HL-60 (cell line): ENCODE measurements at regions not wholly inside any gene's neighbourhood (a gene's known extent, or its start where the extent isn't known, plus 50 kb on each side); places are given as distances from the start of the nearest gene placed in this dataset.

ENCODE experiments used
- DNase-seq, 2 experiments: peaks; one replicate each; pipeline ENCODE4 v3.0.0-alpha.2; 2010 to 2020; ENCODE audit warnings: low read depth in 1 of 2, low spot score in 1 of 2
- H3K27ac ChIP-seq: fragments of 250-450 bp; sonication (Bioruptor Pico); replicated peaks from 2 replicates; pipeline ENCODE4 v1.5.1; 2020; ENCODE audit warnings: mild to moderate bottlenecking, moderate library complexity
- H3K27me3 ChIP-seq: fragments of 250-450 bp; sonication (Bioruptor Pico); 2 replicates; pipeline ENCODE4 v1.5.1; 2021; ENCODE audit warnings: mild to moderate bottlenecking, moderate library complexity; ENCODE audit not compliant: insufficient read depth, poor library complexity, severe bottlenecking
- H3K4me3 ChIP-seq: replicated peaks from 2 replicates; pipeline ENCODE4 v1.5.1; 2011; ENCODE audit warnings: mild to moderate bottlenecking, control low read depth, low read length; ENCODE audit not compliant: insufficient read depth
- CTCF ChIP-seq: IDR thresholded peaks from one replicate; pipeline ENCODE4 v1.5.1; 2011; ENCODE audit warnings: low read length, control low read depth, inconsistent platforms; ENCODE audit not compliant: insufficient read depth
- GABPA ChIP-seq: IDR thresholded peaks from 2 replicates; pipeline ENCODE4 v1.6.1; 2012; ENCODE audit warnings: low read depth
- POLR2AphosphoS5 ChIP-seq: IDR thresholded peaks from 2 replicates; pipeline ENCODE4 v1.6.1; 2012; ENCODE audit warnings: low read depth
- REST ChIP-seq: IDR thresholded peaks from 2 replicates; pipeline ENCODE4 v1.6.1; 2012; ENCODE audit warnings: low read depth; ENCODE audit not compliant: insufficient replicate concordance
- SPI1 ChIP-seq: IDR thresholded peaks from 2 replicates; pipeline ENCODE4 v1.6.1; 2012; ENCODE audit warnings: low read depth, mild to moderate bottlenecking, borderline replicate concordance

DNA sequence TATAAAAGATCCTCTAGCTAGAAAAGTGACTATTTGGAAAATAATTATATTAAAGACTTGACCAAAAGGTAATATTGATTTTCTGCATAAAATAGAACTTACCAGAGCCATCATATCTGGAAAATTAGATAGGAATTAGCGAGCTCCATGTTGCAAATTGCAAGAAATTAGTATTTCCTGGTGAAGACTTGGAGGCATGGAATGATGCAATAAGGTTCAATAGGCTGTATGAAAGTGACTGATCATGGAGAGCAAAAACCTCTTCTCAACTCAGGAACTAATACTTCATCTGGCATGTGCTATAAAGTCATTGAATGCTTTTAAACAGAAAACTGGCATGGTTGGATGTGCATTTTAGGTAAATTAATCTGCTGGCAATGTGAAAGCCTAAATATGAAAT is 66.3 kb upstream of the UFM1 start:
- TF ChIP-seq SPI1 (no peak), GABPA (no peak), CTCF (no peak), REST (no peak), POLR2AphosphoS5 (no peak)
- H3K27ac ChIP-seq: no peak overlapping the region
- no peaks in the 10 kb centered on the region for H3K27me3 ChIP-seq
- no peak overlapping the region for H3K4me3 ChIP-seq
- no peak for DNase-seq

DNA sequence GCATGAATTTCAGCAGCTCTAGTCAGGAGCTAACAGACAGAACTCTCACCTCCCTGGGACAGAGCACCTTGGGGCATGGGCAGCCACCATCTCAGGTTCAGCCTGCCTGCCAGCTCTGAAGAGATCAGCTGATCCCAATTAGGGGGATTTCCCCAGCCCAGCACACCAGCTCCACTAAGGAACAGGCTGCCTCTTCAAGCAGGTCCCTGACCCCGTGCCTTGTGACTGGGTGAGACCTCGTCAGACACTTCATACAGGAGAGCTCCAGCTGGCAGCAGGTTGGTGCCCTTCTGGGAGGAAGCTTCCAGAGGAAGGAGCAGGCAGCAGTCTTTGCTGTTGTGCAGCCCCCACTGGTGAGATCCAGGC is 84.5 kb upstream of the UFM1 start:
- no peak for DNase-seq
- Histone ChIP-seq H3K4me3 (no peak overlapping the region), H3K27ac (no peak overlapping the region), H3K27me3 (no peaks in the 10 kb centered on the region)
- no peak for TF ChIP-seq SPI1
- TF ChIP-seq REST: no peak
- no peak for TF ChIP-seq POLR2AphosphoS5
- TF ChIP-seq CTCF: no peak
- no peak for TF ChIP-seq GABPA

DNA sequence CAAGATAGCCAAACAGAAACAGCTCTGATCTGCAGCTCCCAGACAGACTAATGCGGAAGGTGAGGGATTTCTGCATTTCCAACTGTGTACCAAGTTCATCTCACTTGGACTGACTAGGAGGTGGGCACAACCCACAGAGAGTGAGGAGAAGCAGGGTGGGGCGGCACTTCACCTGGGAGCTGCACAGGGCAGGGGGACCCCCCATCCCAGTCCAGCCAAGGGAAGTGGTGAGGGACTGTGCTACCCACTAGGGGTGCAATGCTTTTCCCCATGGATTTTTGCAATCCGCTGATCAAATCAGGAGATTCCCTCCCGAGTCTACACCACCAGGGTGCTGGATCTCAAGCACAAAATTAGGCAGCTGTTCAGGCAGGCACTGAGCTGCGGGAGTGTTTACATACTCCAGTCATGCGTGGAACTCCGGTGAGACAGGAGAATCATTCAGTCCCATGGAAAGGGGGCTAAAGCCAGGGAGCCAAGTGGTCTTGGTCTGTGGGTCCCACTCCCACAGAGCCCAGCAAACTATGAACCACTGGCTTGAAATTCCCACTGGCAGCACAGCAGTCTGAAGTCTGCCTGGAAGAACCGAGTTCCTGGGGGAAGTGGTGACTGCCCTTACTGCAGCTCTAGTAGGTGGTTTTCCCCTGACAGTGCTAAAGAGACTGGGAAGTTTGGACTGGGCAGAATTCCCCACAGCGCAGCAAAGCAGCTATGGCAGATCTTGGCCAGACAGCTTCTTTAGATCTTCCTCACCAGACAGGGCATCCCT is 85.1 kb upstream of the UFM1 start:
- DNase-seq: no peak
- H3K4me3 ChIP-seq: no peak overlapping the region
- H3K27ac ChIP-seq: no peak overlapping the region
- TF ChIP-seq REST (no peak), CTCF (no peak), GABPA (no peak), POLR2AphosphoS5 (no peak), SPI1 (no peak)
- H3K27me3 ChIP-seq: no peaks in the 10 kb centered on the region
